GM23338 (cell line): ENCODE measurements at regions not wholly inside any gene's neighbourhood (a gene's known extent, or its start where the extent isn't known, plus 50 kb on each side); places are given as distances from the start of the nearest gene placed in this dataset.

Experiments used
- ATAC-seq: fragments of 200-7000 bp; cut with Tn5 transposase; 3 replicates; pipeline ENCODE4 v1.9.1; 2020
- DNase-seq: peaks from one replicate; pipeline ENCODE4 v3.0.0-alpha.2; 2015; ENCODE audit warnings: low spot score
- H2AFZ ChIP-seq: fragments of 200-600 bp; sonication (generic); 2 replicates; pipeline ENCODE4 v1.8.0; 2016; ENCODE audit warnings: antibody characterized with exemption, mild to moderate bottlenecking, moderate library complexity
- H3F3A ChIP-seq: fragments of 200-600 bp; sonication (generic); replicated peaks from 2 replicates; pipeline ENCODE4 v1.8.0; 2017; ENCODE audit warnings: antibody characterized with exemption, mixed run types, low read depth
- H3K27ac ChIP-seq: fragments of 200-600 bp; sonication (generic); 2 replicates; pipeline ENCODE4 v1.6.1; 2016; ENCODE audit warnings: low read depth
- H3K27me3 ChIP-seq: fragments of 200-600 bp; sonication (generic); 2 replicates; pipeline ENCODE4 v1.8.0; 2016; ENCODE audit warnings: mild to moderate bottlenecking, mixed run types, moderate library complexity; ENCODE audit not compliant: insufficient read depth
- H3K36me3 ChIP-seq: fragments of 200-600 bp; sonication (generic); 2 replicates; pipeline ENCODE4 v1.8.0; 2016; ENCODE audit warnings: mild to moderate bottlenecking; ENCODE audit not compliant: insufficient read depth
- H3K4me1 ChIP-seq: fragments of 200-600 bp; sonication (generic); 2 replicates; pipeline ENCODE4 v1.8.0; 2016; ENCODE audit warnings: mild to moderate bottlenecking, moderate library complexity; ENCODE audit not compliant: insufficient read depth
- H3K4me2 ChIP-seq: fragments of 200-600 bp; sonication (generic); 2 replicates; pipeline ENCODE4 v1.7.1; 2017; ENCODE audit warnings: mixed run types
- H3K4me3 ChIP-seq: fragments of 200-600 bp; sonication (generic); 2 replicates; pipeline ENCODE4 v1.6.1; 2016; ENCODE audit warnings: mixed run types
- H3K79me2 ChIP-seq: fragments of 200-600 bp; sonication (generic); replicated peaks from 2 replicates; pipeline ENCODE4 v1.8.0; 2017; ENCODE audit warnings: mild to moderate bottlenecking; ENCODE audit not compliant: insufficient read depth
- H3K9me2 ChIP-seq: fragments of 200-600 bp; sonication (generic); 2 replicates; pipeline ENCODE4 v1.8.0; 2017; ENCODE audit not compliant: insufficient read depth
- H4K20me1 ChIP-seq: fragments of 200-600 bp; sonication (generic); replicated peaks from 2 replicates; pipeline ENCODE4 v1.8.0; 2017; ENCODE audit warnings: mild to moderate bottlenecking; ENCODE audit not compliant: insufficient read depth
- H3K27ac Mint-ChIP-seq: 2 replicates; pipeline ENCODE4 v1.8.0; 2020; ENCODE audit warnings: inconsistent platforms, mild to moderate bottlenecking, moderate library complexity, mixed read lengths
- H3K27me3 Mint-ChIP-seq: 3 replicates; pipeline ENCODE4 v1.8.0; 2022; ENCODE audit warnings: low read depth, mild to moderate bottlenecking, moderate library complexity, mixed read lengths, inconsistent platforms; ENCODE audit not compliant: insufficient read depth, poor library complexity
- H3K36me3 Mint-ChIP-seq: 3 replicates; pipeline ENCODE4 v1.8.0; 2021; ENCODE audit warnings: low read depth, mild to moderate bottlenecking, inconsistent platforms, moderate library complexity, mixed read lengths
- H3K4me1 Mint-ChIP-seq: 3 replicates; pipeline ENCODE4 v1.8.0; 2020; ENCODE audit warnings: mild to moderate bottlenecking, inconsistent platforms, mixed read lengths
- H3K4me3 Mint-ChIP-seq: 3 replicates; pipeline ENCODE4 v1.8.0; 2021; ENCODE audit warnings: moderate library complexity, mild to moderate bottlenecking, inconsistent platforms, mixed read lengths
- H3K9me3 Mint-ChIP-seq: 3 replicates; pipeline ENCODE4 v1.8.0; 2020; ENCODE audit warnings: moderate library complexity, mild to moderate bottlenecking, inconsistent platforms, mixed read lengths
- CREB1 ChIP-seq: fragments of 250-450 bp; sonication (Bioruptor Pico); IDR thresholded peaks from 2 replicates; pipeline ENCODE4 v1.5.0; 2020; ENCODE audit warnings: low read depth, mild to moderate bottlenecking, moderate library complexity
- CTCF ChIP-seq, 2 experiments: fragments of 200-600 bp in 1 of 2; sonication (generic) in 1 of 2; conservative IDR thresholded peaks; 2 replicates each; pipeline versions ENCODE4 v1.5.1 to v1.6.1; 2016 to 2017; ENCODE audit warnings: antibody characterized with exemption in 2 of 2, low read depth in 2 of 2, mild to moderate bottlenecking in 2 of 2, moderate library complexity in 1 of 2
- EZH2 ChIP-seq: fragments of 200-600 bp; sonication (generic); IDR thresholded peaks from one replicate; pipeline ENCODE4 v1.8.0; 2017; ENCODE audit warnings: antibody characterized with exemption, mild to moderate bottlenecking, low read depth; ENCODE audit not compliant: unreplicated experiment
- EZH2phosphoT487 ChIP-seq: fragments of 200-600 bp; sonication (generic); IDR thresholded peaks from one replicate; pipeline ENCODE4 v1.8.1; 2018; ENCODE audit warnings: antibody characterized with exemption; ENCODE audit not compliant: unreplicated experiment
- JUNB ChIP-seq: IDR thresholded peaks from one replicate; pipeline ENCODE4 v1.6.1; 2016; ENCODE audit warnings: antibody characterized with exemption; ENCODE audit not compliant: unreplicated experiment
- NANOG ChIP-seq: IDR thresholded peaks from 2 replicates; pipeline ENCODE4 v1.6.1; 2016; ENCODE audit warnings: antibody characterized with exemption, borderline replicate concordance
- POLR2AphosphoS5 ChIP-seq: IDR thresholded peaks from 2 replicates; pipeline ENCODE4 v1.6.1; 2016; ENCODE audit warnings: antibody characterized with exemption, low read depth
- STAT1 ChIP-seq: IDR thresholded peaks from one replicate; pipeline ENCODE4 v1.6.1; 2016; ENCODE audit warnings: antibody characterized with exemption; ENCODE audit not compliant: unreplicated experiment
- ZNF114 ChIP-seq: fragments of 250-450 bp; sonication (Bioruptor Pico); IDR thresholded peaks from 2 replicates; pipeline ENCODE4 v1.5.0; 2020; ENCODE audit warnings: mild to moderate bottlenecking, moderate library complexity
- ZNF331 ChIP-seq: fragments of 250-450 bp; sonication (Bioruptor Pico); IDR thresholded peaks from 2 replicates; pipeline ENCODE4 v1.5.0; 2020; ENCODE audit warnings: low read depth, mild to moderate bottlenecking, moderate library complexity
- TF ChIP-seq, protein P1 (sequence below): IDR thresholded peaks from 2 replicates; pipeline ENCODE4 v1.6.1; 2016; ENCODE audit warnings: antibody characterized with exemption
- TF ChIP-seq, protein P2 (sequence below): fragments of 250-450 bp; sonication (Bioruptor Pico); IDR thresholded peaks from 2 replicates; pipeline ENCODE4 v1.5.0; 2020; ENCODE audit warnings: mild to moderate bottlenecking, moderate library complexity
- TF ChIP-seq, protein P3 (sequence below): IDR thresholded peaks from one replicate; pipeline ENCODE4 v1.6.1; 2018; ENCODE audit warnings: antibody characterized with exemption; ENCODE audit not compliant: unreplicated experiment

GRCh38 chr9:82665324-82665723 lies 397.6 kb downstream of the RASEF start:
- Mint-ChIP-seq H3K27me3 (no peaks in the 10 kb centered on the region), H3K27ac (no peak overlapping the region), H3K4me1 (peaks cover 3% of the 10 kb centered on the region; the same call in 1 of the 3 replicates), H3K36me3 (no peaks in the 10 kb centered on the region), H3K9me3 (no peaks in the 10 kb centered on the region), H3K4me3 (no peak overlapping the region)
- TF ChIP-seq EZH2: no peak
- no peak for TF ChIP-seq CTCF (conservative IDR thresholded peaks at IDR 0.05; ENCODE audit: low read depth in 2 of 2)
- TF ChIP-seq EZH2phosphoT487: no peak
- TF ChIP-seq ZNF331 (CRISPR knock-in tag): no peak
- TF ChIP-seq, protein P1, sequence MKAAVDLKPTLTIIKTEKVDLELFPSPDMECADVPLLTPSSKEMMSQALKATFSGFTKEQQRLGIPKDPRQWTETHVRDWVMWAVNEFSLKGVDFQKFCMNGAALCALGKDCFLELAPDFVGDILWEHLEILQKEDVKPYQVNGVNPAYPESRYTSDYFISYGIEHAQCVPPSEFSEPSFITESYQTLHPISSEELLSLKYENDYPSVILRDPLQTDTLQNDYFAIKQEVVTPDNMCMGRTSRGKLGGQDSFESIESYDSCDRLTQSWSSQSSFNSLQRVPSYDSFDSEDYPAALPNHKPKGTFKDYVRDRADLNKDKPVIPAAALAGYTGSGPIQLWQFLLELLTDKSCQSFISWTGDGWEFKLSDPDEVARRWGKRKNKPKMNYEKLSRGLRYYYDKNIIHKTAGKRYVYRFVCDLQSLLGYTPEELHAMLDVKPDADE: no peak
- no peak for TF ChIP-seq NANOG
- TF ChIP-seq CREB1 (CRISPR knock-in tag): no peak
- TF ChIP-seq POLR2AphosphoS5: no peak
- TF ChIP-seq, protein P2, sequence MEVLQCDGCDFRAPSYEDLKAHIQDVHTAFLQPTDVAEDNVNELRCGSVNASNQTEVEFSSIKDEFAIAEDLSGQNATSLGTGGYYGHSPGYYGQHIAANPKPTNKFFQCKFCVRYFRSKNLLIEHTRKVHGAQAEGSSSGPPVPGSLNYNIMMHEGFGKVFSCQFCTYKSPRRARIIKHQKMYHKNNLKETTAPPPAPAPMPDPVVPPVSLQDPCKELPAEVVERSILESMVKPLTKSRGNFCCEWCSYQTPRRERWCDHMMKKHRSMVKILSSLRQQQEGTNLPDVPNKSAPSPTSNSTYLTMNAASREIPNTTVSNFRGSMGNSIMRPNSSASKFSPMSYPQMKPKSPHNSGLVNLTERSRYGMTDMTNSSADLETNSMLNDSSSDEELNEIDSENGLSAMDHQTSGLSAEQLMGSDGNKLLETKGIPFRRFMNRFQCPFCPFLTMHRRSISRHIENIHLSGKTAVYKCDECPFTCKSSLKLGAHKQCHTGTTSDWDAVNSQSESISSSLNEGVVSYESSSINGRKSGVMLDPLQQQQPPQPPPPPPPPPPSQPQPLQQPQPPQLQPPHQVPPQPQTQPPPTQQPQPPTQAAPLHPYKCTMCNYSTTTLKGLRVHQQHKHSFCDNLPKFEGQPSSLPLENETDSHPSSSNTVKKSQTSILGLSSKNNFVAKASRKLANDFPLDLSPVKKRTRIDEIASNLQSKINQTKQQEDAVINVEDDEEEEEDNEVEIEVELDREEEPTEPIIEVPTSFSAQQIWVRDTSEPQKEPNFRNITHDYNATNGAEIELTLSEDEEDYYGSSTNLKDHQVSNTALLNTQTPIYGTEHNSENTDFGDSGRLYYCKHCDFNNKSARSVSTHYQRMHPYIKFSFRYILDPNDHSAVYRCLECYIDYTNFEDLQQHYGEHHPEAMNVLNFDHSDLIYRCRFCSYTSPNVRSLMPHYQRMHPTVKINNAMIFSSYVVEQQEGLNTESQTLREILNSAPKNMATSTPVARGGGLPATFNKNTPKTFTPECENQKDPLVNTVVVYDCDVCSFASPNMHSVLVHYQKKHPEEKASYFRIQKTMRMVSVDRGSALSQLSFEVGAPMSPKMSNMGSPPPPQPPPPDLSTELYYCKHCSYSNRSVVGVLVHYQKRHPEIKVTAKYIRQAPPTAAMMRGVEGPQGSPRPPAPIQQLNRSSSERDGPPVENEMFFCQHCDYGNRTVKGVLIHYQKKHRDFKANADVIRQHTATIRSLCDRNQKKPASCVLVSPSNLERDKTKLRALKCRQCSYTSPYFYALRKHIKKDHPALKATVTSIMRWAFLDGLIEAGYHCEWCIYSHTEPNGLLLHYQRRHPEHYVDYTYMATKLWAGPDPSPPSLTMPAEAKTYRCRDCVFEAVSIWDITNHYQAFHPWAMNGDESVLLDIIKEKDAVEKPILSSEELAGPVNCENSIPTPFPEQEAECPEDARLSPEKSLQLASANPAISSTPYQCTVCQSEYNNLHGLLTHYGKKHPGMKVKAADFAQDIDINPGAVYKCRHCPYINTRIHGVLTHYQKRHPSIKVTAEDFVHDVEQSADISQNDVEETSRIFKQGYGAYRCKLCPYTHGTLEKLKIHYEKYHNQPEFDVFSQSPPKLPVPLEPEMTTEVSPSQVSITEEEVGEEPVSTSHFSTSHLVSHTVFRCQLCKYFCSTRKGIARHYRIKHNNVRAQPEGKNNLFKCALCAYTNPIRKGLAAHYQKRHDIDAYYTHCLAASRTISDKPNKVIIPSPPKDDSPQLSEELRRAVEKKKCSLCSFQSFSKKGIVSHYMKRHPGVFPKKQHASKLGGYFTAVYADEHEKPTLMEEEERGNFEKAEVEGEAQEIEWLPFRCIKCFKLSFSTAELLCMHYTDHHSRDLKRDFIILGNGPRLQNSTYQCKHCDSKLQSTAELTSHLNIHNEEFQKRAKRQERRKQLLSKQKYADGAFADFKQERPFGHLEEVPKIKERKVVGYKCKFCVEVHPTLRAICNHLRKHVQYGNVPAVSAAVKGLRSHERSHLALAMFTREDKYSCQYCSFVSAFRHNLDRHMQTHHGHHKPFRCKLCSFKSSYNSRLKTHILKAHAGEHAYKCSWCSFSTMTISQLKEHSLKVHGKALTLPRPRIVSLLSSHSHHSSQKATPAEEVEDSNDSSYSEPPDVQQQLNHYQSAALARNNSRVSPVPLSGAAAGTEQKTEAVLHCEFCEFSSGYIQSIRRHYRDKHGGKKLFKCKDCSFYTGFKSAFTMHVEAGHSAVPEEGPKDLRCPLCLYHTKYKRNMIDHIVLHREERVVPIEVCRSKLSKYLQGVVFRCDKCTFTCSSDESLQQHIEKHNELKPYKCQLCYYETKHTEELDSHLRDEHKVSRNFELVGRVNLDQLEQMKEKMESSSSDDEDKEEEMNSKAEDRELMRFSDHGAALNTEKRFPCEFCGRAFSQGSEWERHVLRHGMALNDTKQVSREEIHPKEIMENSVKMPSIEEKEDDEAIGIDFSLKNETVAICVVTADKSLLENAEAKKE (CRISPR knock-in tag): no peak
- TF ChIP-seq, protein P3, sequence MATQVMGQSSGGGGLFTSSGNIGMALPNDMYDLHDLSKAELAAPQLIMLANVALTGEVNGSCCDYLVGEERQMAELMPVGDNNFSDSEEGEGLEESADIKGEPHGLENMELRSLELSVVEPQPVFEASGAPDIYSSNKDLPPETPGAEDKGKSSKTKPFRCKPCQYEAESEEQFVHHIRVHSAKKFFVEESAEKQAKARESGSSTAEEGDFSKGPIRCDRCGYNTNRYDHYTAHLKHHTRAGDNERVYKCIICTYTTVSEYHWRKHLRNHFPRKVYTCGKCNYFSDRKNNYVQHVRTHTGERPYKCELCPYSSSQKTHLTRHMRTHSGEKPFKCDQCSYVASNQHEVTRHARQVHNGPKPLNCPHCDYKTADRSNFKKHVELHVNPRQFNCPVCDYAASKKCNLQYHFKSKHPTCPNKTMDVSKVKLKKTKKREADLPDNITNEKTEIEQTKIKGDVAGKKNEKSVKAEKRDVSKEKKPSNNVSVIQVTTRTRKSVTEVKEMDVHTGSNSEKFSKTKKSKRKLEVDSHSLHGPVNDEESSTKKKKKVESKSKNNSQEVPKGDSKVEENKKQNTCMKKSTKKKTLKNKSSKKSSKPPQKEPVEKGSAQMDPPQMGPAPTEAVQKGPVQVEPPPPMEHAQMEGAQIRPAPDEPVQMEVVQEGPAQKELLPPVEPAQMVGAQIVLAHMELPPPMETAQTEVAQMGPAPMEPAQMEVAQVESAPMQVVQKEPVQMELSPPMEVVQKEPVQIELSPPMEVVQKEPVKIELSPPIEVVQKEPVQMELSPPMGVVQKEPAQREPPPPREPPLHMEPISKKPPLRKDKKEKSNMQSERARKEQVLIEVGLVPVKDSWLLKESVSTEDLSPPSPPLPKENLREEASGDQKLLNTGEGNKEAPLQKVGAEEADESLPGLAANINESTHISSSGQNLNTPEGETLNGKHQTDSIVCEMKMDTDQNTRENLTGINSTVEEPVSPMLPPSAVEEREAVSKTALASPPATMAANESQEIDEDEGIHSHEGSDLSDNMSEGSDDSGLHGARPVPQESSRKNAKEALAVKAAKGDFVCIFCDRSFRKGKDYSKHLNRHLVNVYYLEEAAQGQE: no peak
- no peak for TF ChIP-seq STAT1
- no peak for TF ChIP-seq ZNF114
- TF ChIP-seq JUNB: no peak
- no peaks in the 10 kb centered on the region for H3K27me3 ChIP-seq
- DNase-seq: no peak
- H2AFZ ChIP-seq: 0 out of 2 replicates have a peak overlapping the region, but pooled peaks have one; percentile 12
- H3K79me2 ChIP-seq: no peaks in the 10 kb centered on the region
- H3K4me3 ChIP-seq: no peak overlapping the region
- H3K4me1 ChIP-seq: no peaks in the 10 kb centered on the region
- H3K27ac ChIP-seq: no peak overlapping the region
- H4K20me1 ChIP-seq: no peaks in the 10 kb centered on the region
- H3K4me2 ChIP-seq: no peak overlapping the region
- no peaks in the 10 kb centered on the region for H3F3A ChIP-seq
- ATAC-seq: no peak
- no peaks in the 10 kb centered on the region for H3K9me2 ChIP-seq
- H3K36me3 ChIP-seq: no peaks in the 10 kb centered on the region
